ENCODE measurements at regions not wholly inside any gene's neighbourhood (a gene's known extent, or its start where the extent isn't known, plus 50 kb on each side); places are given as distances from the start of the nearest gene placed in this dataset.

- Mint-ChIP-seq H3K36me3 (ENCODE audit: low read depth, unreplicated experiment) (no peaks in the 10 kb centered on the region), H3K4me1 (ENCODE audit: unreplicated experiment) (peaks cover 11% of the 10 kb centered on the region), H3K9me3 (ENCODE audit: unreplicated experiment) (no peaks in the 10 kb centered on the region), H3K27me3 (ENCODE audit: unreplicated experiment) (no peaks in the 10 kb centered on the region), H3K4me3 (ENCODE audit: unreplicated experiment) (no peak overlapping the region), H3K27ac (ENCODE audit: unreplicated experiment) (no peak overlapping the region)
- no peak for TF ChIP-seq CTCF (IDR thresholded peaks at IDR 0.05; ENCODE audit: unreplicated experiment)
- DNase-seq (ENCODE audit: low spot score), result no peak
These were observed 166.3 kb upstream of the PDE10A start for GRCh38 chr6:165829376-165829775.

- H3K27ac Mint-ChIP-seq (ENCODE audit: unreplicated experiment), result no peak overlapping the region
- peaks cover 8% of the 10 kb centered on the region for H3K4me1 Mint-ChIP-seq (ENCODE audit: unreplicated experiment)
- TF ChIP-seq CTCF (IDR thresholded peaks at IDR 0.05; ENCODE audit: unreplicated experiment), result no peak
- H3K4me3 Mint-ChIP-seq (ENCODE audit: unreplicated experiment), result no peak overlapping the region
- H3K27me3 Mint-ChIP-seq (ENCODE audit: unreplicated experiment), result no peaks in the 10 kb centered on the region
- H3K9me3 Mint-ChIP-seq (ENCODE audit: unreplicated experiment), result no peaks in the 10 kb centered on the region
- no peak for DNase-seq (ENCODE audit: low spot score)
- H3K36me3 Mint-ChIP-seq (ENCODE audit: low read depth, unreplicated experiment), result no peaks in the 10 kb centered on the region
These were observed 164.1 kb upstream of the PDE10A start for GRCh38 chr6:165827190-165827518.

- TF ChIP-seq CTCF (IDR thresholded peaks at IDR 0.05; ENCODE audit: unreplicated experiment), result no peak
- Mint-ChIP-seq H3K36me3 (ENCODE audit: low read depth, unreplicated experiment) (no peaks in the 10 kb centered on the region), H3K27ac (ENCODE audit: unreplicated experiment) (no peak overlapping the region), H3K4me3 (ENCODE audit: unreplicated experiment) (no peak overlapping the region), H3K9me3 (ENCODE audit: unreplicated experiment) (no peaks in the 10 kb centered on the region), H3K27me3 (ENCODE audit: unreplicated experiment) (no peaks in the 10 kb centered on the region), H3K4me1 (ENCODE audit: unreplicated experiment) (peaks cover 5% of the 10 kb centered on the region)
- no peak for DNase-seq (ENCODE audit: low spot score)
These were observed 163.6 kb upstream of the PDE10A start for GRCh38 chr6:165826487-165827189.

GRCh38 chr6:165825256-165825815 lies 162.3 kb upstream of the PDE10A start:
- no peak overlapping the region for H3K27ac Mint-ChIP-seq (ENCODE audit: unreplicated experiment)
- no peaks in the 10 kb centered on the region for H3K27me3 Mint-ChIP-seq (ENCODE audit: unreplicated experiment)
- no peak overlapping the region for H3K4me3 Mint-ChIP-seq (ENCODE audit: unreplicated experiment)
- no peak for DNase-seq (ENCODE audit: low spot score)
- H3K4me1 Mint-ChIP-seq (ENCODE audit: unreplicated experiment), result peaks cover 4% of the 10 kb centered on the region
- TF ChIP-seq CTCF (IDR thresholded peaks at IDR 0.05; ENCODE audit: unreplicated experiment), result no peak
- no peaks in the 10 kb centered on the region for H3K36me3 Mint-ChIP-seq (ENCODE audit: low read depth, unreplicated experiment)
- H3K9me3 Mint-ChIP-seq (ENCODE audit: unreplicated experiment), result no peaks in the 10 kb centered on the region

- H3K4me1 Mint-ChIP-seq (ENCODE audit: unreplicated experiment), result peaks cover 4% of the 10 kb centered on the region
- H3K4me3 Mint-ChIP-seq (ENCODE audit: unreplicated experiment), result no peak overlapping the region
- no peak for TF ChIP-seq CTCF (IDR thresholded peaks at IDR 0.05; ENCODE audit: unreplicated experiment)
- no peaks in the 10 kb centered on the region for H3K27me3 Mint-ChIP-seq (ENCODE audit: unreplicated experiment)
- H3K27ac Mint-ChIP-seq (ENCODE audit: unreplicated experiment), result no peak overlapping the region
- DNase-seq (ENCODE audit: low spot score), result no peak
- no peaks in the 10 kb centered on the region for H3K36me3 Mint-ChIP-seq (ENCODE audit: low read depth, unreplicated experiment)
- no peaks in the 10 kb centered on the region for H3K9me3 Mint-ChIP-seq (ENCODE audit: unreplicated experiment)
These were observed 160.7 kb upstream of the PDE10A start for GRCh38 chr6:165823609-165824326.

Measured in endothelial cell (in vitro differentiated cells).